Endothelial cell of hepatic sinusoid (primary cell): ENCODE measurements at regions not wholly inside any gene's neighbourhood (a gene's known extent, or its start where the extent isn't known, plus 50 kb on each side); places are given as distances from the start of the nearest gene placed in this dataset.

Source experiments
- in situ Hi-C: cut with HindIII; loops from 2 replicates; pipeline ENCODE4 v1.10.0; 2017; ENCODE audit warnings: low sequenced_read_pairs

DNA sequence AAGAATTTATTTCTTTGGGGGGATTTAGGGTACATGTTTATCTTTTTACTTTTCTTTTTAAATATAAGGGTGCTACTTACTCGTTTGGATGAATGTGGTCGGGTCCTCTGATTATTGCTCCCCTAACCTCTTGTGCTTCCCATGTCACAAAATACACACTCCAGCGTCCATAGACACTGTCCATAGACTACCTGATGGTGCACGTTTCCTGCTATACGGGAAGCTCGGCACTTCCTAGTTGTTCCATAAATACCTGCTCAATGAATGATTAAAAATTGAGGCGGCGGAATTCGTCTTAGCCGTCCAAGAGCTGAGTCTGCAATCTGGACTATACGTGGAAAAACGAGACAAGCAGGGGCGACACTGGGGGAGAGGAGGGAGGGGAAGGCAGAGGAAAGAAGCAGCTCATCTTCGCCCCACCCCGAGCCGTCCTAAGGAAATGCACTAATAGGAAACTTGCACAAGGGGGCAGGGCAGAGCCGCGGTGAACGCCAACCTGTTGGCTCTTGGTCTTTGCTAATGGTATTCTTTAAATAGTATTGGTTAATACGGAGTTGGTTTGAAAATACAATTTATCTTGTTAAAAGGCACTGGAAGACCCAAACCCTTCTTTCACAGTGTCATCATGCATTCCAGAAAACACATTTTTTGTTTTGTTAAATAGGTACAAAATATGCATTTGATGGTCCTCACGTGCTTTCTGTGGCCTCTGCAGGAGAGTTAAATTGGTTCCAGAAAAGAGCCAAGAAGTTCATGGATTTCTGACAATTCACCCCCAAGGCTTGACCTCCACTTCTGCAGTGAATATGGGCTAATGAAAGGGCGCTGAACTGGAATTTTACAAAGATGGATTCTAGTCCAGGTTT lies 73.0 kb upstream of the KCTD1 start:
- in situ Hi-C loops = no loop called here

- in situ Hi-C loops = no loop called here
These were observed 71.0 kb upstream of the KCTD1 start for GRCh38 chr18:26619350-26619749.

- in situ Hi-C loops = no loop called here
These were observed 69.8 kb upstream of the KCTD1 start for GRCh38 chr18:26618135-26618534.

DNA sequence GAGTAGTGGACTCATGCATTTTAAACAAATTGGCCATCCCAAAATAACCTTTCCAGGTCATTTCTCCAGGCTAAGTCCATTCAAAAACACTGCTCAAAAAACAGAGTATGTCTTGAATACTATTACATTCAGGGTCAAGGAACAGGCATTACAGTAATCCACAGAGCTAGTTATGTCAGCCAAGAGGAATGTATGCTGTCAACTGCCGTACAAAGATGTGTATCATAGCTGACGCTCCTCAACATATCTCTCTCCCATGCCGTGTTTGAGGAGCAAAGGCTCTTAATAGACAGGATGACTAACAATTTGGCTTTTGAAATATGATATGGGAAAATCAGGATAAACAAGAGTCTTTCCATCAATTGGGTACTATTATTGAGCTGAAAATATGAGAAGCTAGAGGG lies 68.8 kb upstream of the KCTD1 start:
- in situ Hi-C loops = no loop called here

DNA sequence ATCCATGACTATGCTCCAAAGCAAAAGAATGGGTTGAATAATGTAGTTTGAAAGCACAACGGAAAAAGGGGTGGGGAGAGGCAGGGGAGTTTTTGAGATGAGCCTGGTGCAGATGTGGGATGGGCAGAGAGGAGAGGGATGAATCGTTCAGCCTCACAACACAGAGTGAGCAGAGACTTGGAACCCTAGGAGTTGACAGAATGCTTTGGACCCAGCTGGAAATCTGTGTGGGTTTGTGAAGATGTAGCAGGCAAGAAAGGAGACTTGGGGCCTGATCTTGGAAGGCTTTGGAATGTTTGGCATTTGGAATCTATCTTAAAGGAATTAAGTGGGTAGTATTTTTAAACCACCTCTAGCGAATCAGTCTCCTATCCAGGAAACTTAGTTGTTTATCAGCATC lies 66.0 kb upstream of the KCTD1 start:
- in situ Hi-C loops = no loop called here
